ACHN (cell line): ENCODE measurements at regions not wholly inside any gene's neighbourhood (a gene's known extent, or its start where the extent isn't known, plus 50 kb on each side); places are given as distances from the start of the nearest gene placed in this dataset.
"Not testable (repeated sequence)": the region's sequence is repeated elsewhere in the genome, so short reads cannot be mapped to it uniquely, and the experiment has no call there.

Experiments
- DNase-seq: peaks from one replicate; pipeline ENCODE4 v3.0.0-alpha.2; 2015
- in situ Hi-C: cut with HindIII; loops from 2 replicates; pipeline ENCODE4 v1.10.0; 2017; ENCODE audit warnings: low sequenced_read_pairs, low pct_ligation_motif_present, low pct_unique_long_range_greater_than_20kb

GRCh38 chr9:108419379-108419778, 436.4 kb downstream of the ACTL7B start:
- no peak for DNase-seq
- in situ Hi-C loops, result no loop called here

- DNase-seq, result no peak
- in situ Hi-C loops, result no loop called here
Observed at GRCh38 chr9:108417726-108418125, 438.1 kb downstream of the ACTL7B start.

GRCh38 chr9:108417312-108417711, 438.5 kb downstream of the ACTL7B start:
- DNase-seq, result no peak
- in situ Hi-C loops, result no loop called here

- no peak for DNase-seq
Observed at GRCh38 chr9:108416324-108416723, 439.5 kb downstream of the ACTL7B start.

GRCh38 chr9:108413809-108414208, 442.0 kb downstream of the ACTL7B start:
- in situ Hi-C loops, result no loop called here
- DNase-seq, result no peak

More at GRCh38 chr9:108416324-108416723, 439.5 kb downstream of the ACTL7B start:
- in situ Hi-C loops, result no loop called here

- DNase-seq, result no peak
- in situ Hi-C loops, result no loop called here
Observed at GRCh38 chr9:108412755-108413154, 443.0 kb downstream of the ACTL7B start.

- no peak for DNase-seq
- in situ Hi-C loops, result no loop called here
Observed at GRCh38 chr9:108411632-108412031, 444.2 kb downstream of the ACTL7B start.

- in situ Hi-C loops, result no loop called here
Observed at GRCh38 chr9:108410161-108410560, 445.6 kb downstream of the ACTL7B start.

GRCh38 chr9:108400297-108400696, 455.5 kb downstream of the ACTL7B start:
- DNase-seq, result no peak
- in situ Hi-C loops, result no loop called here

More at GRCh38 chr9:108410161-108410560, 445.6 kb downstream of the ACTL7B start:
- DNase-seq, result no peak

GRCh38 chr9:108399851-108400250, 455.9 kb downstream of the ACTL7B start:
- no peak for DNase-seq
- in situ Hi-C loops, result no loop called here

GRCh38 chr9:108397286-108397685, 458.5 kb downstream of the ACTL7B start:
- DNase-seq, result no peak
- in situ Hi-C loops, result no loop called here

- in situ Hi-C loops, result no loop called here
- DNase-seq, result no peak
Observed at GRCh38 chr9:108396611-108397010, 459.2 kb downstream of the ACTL7B start.

- DNase-seq, result no peak
- in situ Hi-C loops, result no loop called here
Observed at GRCh38 chr9:108396193-108396592, 459.6 kb downstream of the ACTL7B start.

- no peak for DNase-seq
- in situ Hi-C loops, result no loop called here
Observed at GRCh38 chr9:108395421-108395820, 460.4 kb downstream of the ACTL7B start.

GRCh38 chr9:108394726-108395125, 461.1 kb downstream of the ACTL7B start:
- in situ Hi-C loops, result no loop called here
- no peak for DNase-seq

GRCh38 chr9:108393481-108394001, 462.2 kb downstream of the ACTL7B start:
- in situ Hi-C loops, DNase-seq: not testable (repeated sequence)

- in situ Hi-C loops, result no loop called here
Observed at GRCh38 chr9:108392877-108393276, 462.9 kb downstream of the ACTL7B start.

GRCh38 chr9:108389056-108389455, 466.7 kb downstream of the ACTL7B start:
- in situ Hi-C loops, result no loop called here
- no peak for DNase-seq

More at GRCh38 chr9:108392877-108393276, 462.9 kb downstream of the ACTL7B start:
- no peak for DNase-seq

- DNase-seq, result no peak
- in situ Hi-C loops, result no loop called here
Observed at GRCh38 chr9:108386859-108387384, 468.9 kb downstream of the ACTL7B start.

GRCh38 chr9:108386032-108386431, 469.8 kb downstream of the ACTL7B start:
- no peak for DNase-seq
- in situ Hi-C loops, result no loop called here

- no peak for DNase-seq
- in situ Hi-C loops, result no loop called here
Observed at GRCh38 chr9:108383796-108384195, 472.0 kb downstream of the ACTL7B start.
